Ishikawa (cell line): ENCODE measurements at regions not wholly inside any gene's neighbourhood (a gene's known extent, or its start where the extent isn't known, plus 50 kb on each side); places are given as distances from the start of the nearest gene placed in this dataset.

ENCODE experiments used
- CEBPB ChIP-seq: IDR thresholded peaks from 2 replicates; pipeline ENCODE4 v1.6.1; 2012
- CREB1 ChIP-seq: IDR thresholded peaks from 2 replicates; pipeline ENCODE4 v1.6.1; 2012; ENCODE audit warnings: low read depth
- EGR1 ChIP-seq: IDR thresholded peaks from 2 replicates; pipeline ENCODE4 v1.6.1; 2012
- EP300 ChIP-seq: IDR thresholded peaks from 2 replicates; pipeline ENCODE4 v1.6.1; 2012; ENCODE audit warnings: borderline replicate concordance
- FOXM1 ChIP-seq: IDR thresholded peaks from 2 replicates; pipeline ENCODE4 v1.6.1; 2012; ENCODE audit warnings: low read depth, borderline replicate concordance
- NFIC ChIP-seq: IDR thresholded peaks from 2 replicates; pipeline ENCODE4 v1.6.1; 2012
- RAD21 ChIP-seq: IDR thresholded peaks from 2 replicates; pipeline ENCODE4 v1.6.1; 2012; ENCODE audit warnings: low read depth
- TAF1 ChIP-seq: IDR thresholded peaks from 2 replicates; pipeline ENCODE4 v1.6.1; 2012; ENCODE audit warnings: low read depth, mild to moderate bottlenecking
- TCF12 ChIP-seq: IDR thresholded peaks from 2 replicates; pipeline ENCODE4 v1.6.1; 2012; ENCODE audit warnings: low read depth
- TEAD4 ChIP-seq: IDR thresholded peaks from 2 replicates; pipeline ENCODE4 v1.6.1; 2012
- YY1 ChIP-seq: IDR thresholded peaks from 2 replicates; pipeline ENCODE4 v1.6.1; 2012; ENCODE audit warnings: low read depth
- ZBTB7A ChIP-seq: IDR thresholded peaks from 2 replicates; pipeline ENCODE4 v1.6.1; 2012; ENCODE audit warnings: low read depth
- TF ChIP-seq, protein P1 (sequence below): IDR thresholded peaks from 2 replicates; pipeline ENCODE4 v1.6.1; 2012; ENCODE audit warnings: low read depth, mild to moderate bottlenecking
- TF ChIP-seq, protein P2 (sequence below): IDR thresholded peaks from 2 replicates; pipeline ENCODE4 v1.6.1; 2012
- TF ChIP-seq, protein P3 (sequence below): IDR thresholded peaks from 2 replicates; pipeline ENCODE4 v1.6.1; 2012

DNA sequence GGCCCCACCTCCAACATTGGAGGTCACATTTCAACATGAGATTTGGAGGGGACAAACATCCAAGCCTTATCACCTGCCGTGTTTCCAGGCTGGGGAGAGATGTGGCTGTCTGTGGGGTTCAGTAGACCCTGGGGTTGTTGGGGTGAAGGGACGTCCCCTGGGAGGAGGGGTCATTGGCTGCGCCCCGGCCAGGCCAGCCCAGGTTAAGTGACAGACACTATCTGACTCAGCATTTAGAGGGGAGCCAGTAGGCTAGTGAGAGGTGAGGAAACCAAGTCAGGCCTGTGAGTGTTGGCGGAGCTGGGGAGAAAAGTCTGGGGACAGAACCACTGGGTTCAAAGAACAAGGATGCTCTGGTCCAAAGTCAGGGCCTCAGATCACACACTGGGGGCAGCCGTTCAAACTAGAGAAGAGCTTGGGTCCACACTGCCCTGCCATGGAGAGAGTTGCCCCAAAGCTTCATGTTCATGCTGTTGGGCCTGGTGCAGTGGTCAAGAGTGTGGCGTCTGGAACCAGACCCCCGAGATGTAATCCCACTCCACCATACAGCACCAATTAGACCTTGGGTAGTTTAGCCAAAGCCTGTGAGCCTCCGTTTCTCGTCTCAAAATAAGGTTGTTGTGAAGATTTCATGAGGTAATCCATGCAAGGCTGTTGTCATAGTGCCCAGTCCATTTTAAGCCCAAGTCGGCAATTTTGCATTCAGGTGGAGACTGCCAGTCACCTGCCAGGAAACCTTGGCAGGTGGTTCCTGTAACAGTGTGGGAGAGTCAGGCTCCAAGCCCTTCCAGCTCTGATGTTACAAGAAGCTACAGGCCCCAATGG is 1289.6 kb downstream of the TBC1D22A start:
- TF ChIP-seq TEAD4 (no peak), CREB1 (no peak), EP300 (no peak), NFIC (no peak), TAF1 (no peak), RAD21 (no peak), TCF12 (no peak), EGR1 (no peak), FOXM1 (no peak), YY1 (no peak), ZBTB7A (no peak), CEBPB (no peak)
- TF ChIP-seq, protein P1, sequence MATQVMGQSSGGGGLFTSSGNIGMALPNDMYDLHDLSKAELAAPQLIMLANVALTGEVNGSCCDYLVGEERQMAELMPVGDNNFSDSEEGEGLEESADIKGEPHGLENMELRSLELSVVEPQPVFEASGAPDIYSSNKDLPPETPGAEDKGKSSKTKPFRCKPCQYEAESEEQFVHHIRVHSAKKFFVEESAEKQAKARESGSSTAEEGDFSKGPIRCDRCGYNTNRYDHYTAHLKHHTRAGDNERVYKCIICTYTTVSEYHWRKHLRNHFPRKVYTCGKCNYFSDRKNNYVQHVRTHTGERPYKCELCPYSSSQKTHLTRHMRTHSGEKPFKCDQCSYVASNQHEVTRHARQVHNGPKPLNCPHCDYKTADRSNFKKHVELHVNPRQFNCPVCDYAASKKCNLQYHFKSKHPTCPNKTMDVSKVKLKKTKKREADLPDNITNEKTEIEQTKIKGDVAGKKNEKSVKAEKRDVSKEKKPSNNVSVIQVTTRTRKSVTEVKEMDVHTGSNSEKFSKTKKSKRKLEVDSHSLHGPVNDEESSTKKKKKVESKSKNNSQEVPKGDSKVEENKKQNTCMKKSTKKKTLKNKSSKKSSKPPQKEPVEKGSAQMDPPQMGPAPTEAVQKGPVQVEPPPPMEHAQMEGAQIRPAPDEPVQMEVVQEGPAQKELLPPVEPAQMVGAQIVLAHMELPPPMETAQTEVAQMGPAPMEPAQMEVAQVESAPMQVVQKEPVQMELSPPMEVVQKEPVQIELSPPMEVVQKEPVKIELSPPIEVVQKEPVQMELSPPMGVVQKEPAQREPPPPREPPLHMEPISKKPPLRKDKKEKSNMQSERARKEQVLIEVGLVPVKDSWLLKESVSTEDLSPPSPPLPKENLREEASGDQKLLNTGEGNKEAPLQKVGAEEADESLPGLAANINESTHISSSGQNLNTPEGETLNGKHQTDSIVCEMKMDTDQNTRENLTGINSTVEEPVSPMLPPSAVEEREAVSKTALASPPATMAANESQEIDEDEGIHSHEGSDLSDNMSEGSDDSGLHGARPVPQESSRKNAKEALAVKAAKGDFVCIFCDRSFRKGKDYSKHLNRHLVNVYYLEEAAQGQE = no peak
- TF ChIP-seq, protein P2, sequence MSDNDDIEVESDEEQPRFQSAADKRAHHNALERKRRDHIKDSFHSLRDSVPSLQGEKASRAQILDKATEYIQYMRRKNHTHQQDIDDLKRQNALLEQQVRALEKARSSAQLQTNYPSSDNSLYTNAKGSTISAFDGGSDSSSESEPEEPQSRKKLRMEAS = no peak
- TF ChIP-seq, protein P3, sequence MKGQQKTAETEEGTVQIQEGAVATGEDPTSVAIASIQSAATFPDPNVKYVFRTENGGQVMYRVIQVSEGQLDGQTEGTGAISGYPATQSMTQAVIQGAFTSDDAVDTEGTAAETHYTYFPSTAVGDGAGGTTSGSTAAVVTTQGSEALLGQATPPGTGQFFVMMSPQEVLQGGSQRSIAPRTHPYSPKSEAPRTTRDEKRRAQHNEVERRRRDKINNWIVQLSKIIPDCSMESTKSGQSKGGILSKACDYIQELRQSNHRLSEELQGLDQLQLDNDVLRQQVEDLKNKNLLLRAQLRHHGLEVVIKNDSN = no peak

DNA sequence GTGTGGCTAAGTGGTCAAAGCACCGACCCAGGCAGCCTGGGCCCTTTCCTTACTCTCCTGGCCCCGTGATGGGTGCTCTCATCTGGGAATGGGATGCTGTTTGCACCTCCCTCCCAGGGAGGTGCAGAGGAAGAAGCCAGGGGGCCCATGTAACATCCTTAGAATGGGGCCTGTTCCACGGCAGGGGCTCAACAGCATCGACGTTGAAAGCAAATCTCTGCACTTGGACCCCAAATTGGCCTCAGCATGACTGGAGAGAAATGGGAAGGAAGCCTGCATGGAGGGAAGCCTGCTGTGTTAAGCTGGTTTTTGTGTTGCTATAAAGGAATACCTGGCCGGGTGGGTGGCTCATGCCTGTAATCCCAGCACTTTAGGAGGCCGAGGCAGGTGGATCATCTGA is 1288.4 kb downstream of the TBC1D22A start:
- TF ChIP-seq YY1 (no peak), EGR1 (no peak), NFIC (no peak), FOXM1 (no peak), ZBTB7A (no peak), EP300 (no peak), TCF12 (no peak), TAF1 (no peak), CEBPB (no peak), CREB1 (no peak), TEAD4 (no peak), RAD21 (no peak)
- TF ChIP-seq, protein P2 = no peak
- TF ChIP-seq, protein P3 = no peak
- TF ChIP-seq, protein P1 = no peak

DNA sequence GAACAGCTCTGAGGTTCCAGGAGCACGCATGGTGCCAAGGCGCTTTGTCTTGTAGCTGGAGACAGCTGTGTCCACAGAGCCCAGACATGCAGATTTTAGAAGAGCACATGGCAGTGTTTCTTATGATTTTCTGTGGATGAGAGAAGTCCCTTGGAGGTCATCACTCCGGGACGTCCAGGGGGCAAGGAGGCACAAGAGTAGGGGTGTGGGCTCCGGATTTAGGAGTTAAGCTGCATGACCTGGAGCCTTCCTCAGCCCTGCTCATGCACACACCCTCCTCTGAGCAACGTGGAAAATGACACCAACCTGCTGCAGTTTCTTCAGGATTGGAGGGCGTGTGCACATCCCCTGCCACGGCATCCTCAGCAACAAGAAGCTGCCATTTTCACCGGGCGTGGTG is 1286.7 kb downstream of the TBC1D22A start:
- TF ChIP-seq EGR1 (no peak), NFIC (no peak), TEAD4 (no peak), ZBTB7A (no peak), CREB1 (no peak), TAF1 (no peak), EP300 (no peak)
- TF ChIP-seq, protein P1 = no peak
- TF ChIP-seq, protein P2 = no peak
- TF ChIP-seq, protein P3 = no peak
